Thyroid gland (tissue), 4 donors: ENCODE measurements at regions not wholly inside any gene's neighbourhood (a gene's known extent, or its start where the extent isn't known, plus 50 kb on each side); places are given as distances from the start of the nearest gene placed in this dataset.

Experiments
- DNase-seq, 2 donors: peaks; one replicate each; pipeline ENCODE4 v3.0.0-alpha.2; 2019
- H3K27ac ChIP-seq, 3 donors: fragments of 200-600 bp; sonication (generic); 1 replicate in 2 of 3; 2 replicates in 1 of 3; pipeline ENCODE4 v1.5.1; 2016 to 2019; ENCODE audit warnings: mild to moderate bottlenecking in 1 of 3, moderate library complexity in 1 of 3
- H3K27me3 ChIP-seq: fragments of 200-600 bp; sonication (generic); one replicate; pipeline ENCODE4 v1.5.1; 2019
- H3K36me3 ChIP-seq, 2 donors: fragments of 200-600 bp; sonication (generic); one replicate each; pipeline ENCODE4 v1.5.1; 2016 to 2019
- H3K4me1 ChIP-seq, 2 donors: fragments of 200-600 bp; sonication (generic); one replicate each; pipeline ENCODE4 v1.5.1; 2017 to 2019
- H3K4me3 ChIP-seq, 3 donors: fragments of 200-600 bp; sonication (generic); replicated peaks in 1 of 3; 1 replicate in 2 of 3; 2 replicates in 1 of 3; pipeline ENCODE4 v1.5.1; 2016; ENCODE audit warnings: mild to moderate bottlenecking in 1 of 3
- H3K9me3 ChIP-seq: fragments of 200-600 bp; sonication (generic); one replicate; pipeline ENCODE4 v1.5.1; 2017
- POLR2A ChIP-seq, 2 donors: fragments of 450-650 bp; IDR thresholded peaks; one replicate each; pipeline ENCODE4 v1.6.1; 2017; ENCODE audit warnings: antibody characterized with exemption in 2 of 2, mild to moderate bottlenecking in 2 of 2, moderate library complexity in 1 of 2
- WGBS, 2 donors: methylation state at CpG; one replicate each; pipeline ENCODE4 v1.1.5; 2017; 5-methylcytosine and 5-hydroxymethylcytosine counted together
- intact Hi-C: fragments of 100-400 bp; cut with DNase I; formaldehyde crosslinking; loops from one replicate; pipeline ENCODE4 v1.15.1; 2023
- TF ChIP-seq, protein P1 (sequence below), 6 experiments: fragments of 200-600 bp in 3 of 6; fragments of 450-650 bp in 3 of 6; sonication (generic) in 3 of 6; IDR thresholded peaks; one replicate each; pipeline ENCODE4 v1.5.1; 2016 to 2019; ENCODE audit warnings: antibody characterized with exemption in 6 of 6, mild to moderate bottlenecking in 2 of 6, inconsistent platforms in 1 of 6, moderate library complexity in 1 of 6

DNA sequence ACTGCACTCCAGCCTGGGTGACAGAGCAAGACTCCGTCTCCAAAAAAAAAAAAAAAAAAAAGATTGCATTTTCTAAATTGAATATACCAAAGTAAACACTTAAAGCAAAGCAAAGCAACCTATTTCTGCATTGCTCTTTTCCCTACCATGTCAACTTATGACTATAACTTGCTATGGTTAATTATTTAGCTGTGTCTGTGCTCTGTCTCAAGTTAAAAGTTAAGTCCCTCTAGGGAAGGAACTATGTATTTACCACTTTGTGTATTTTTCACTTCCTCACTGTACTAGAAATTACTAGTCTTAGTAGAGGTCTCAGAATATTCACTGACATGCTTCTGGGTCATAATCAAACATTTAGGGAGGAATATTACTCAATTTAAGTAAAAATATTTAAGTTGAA lies 711.7 kb upstream of the SOX9 start:
- Histone ChIP-seq H3K4me3 (no peak overlapping the region), H3K27me3 (no peaks in the 10 kb centered on the region), H3K27ac (no peak overlapping the region), H3K4me1 (no peaks in the 10 kb centered on the region), H3K9me3 (no peaks in the 10 kb centered on the region), H3K36me3 (no peaks in the 10 kb centered on the region)
- TF ChIP-seq POLR2A (IDR thresholded peaks at IDR 0.05), result no peak
- TF ChIP-seq, protein P1, sequence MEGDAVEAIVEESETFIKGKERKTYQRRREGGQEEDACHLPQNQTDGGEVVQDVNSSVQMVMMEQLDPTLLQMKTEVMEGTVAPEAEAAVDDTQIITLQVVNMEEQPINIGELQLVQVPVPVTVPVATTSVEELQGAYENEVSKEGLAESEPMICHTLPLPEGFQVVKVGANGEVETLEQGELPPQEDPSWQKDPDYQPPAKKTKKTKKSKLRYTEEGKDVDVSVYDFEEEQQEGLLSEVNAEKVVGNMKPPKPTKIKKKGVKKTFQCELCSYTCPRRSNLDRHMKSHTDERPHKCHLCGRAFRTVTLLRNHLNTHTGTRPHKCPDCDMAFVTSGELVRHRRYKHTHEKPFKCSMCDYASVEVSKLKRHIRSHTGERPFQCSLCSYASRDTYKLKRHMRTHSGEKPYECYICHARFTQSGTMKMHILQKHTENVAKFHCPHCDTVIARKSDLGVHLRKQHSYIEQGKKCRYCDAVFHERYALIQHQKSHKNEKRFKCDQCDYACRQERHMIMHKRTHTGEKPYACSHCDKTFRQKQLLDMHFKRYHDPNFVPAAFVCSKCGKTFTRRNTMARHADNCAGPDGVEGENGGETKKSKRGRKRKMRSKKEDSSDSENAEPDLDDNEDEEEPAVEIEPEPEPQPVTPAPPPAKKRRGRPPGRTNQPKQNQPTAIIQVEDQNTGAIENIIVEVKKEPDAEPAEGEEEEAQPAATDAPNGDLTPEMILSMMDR (IDR thresholded peaks at IDR 0.05), result no peak
- DNase-seq, result no peak
- intact Hi-C loops, result no loop called here
- 92 to 96% methylated on average over 1 of the region's 1 CpG for WGBS, 2 donors

DNA sequence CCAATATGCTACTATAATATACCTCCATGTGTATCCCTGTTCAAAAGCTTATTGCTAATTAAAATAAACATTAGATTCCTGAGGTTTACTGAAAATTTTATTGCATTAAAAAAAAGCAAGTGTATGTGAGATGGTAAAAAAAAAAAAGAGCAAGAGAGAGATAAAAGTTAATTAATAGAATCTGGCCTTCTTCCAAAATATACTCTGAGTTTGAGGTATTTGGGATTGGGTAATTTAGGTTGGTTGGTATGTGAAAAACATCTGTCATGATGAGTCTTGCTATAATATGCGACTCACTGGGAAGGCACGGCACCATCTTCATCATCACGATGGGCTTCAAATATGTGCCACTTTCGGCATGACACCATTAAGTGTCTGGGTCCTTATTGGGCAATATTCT lies 711.1 kb upstream of the SOX9 start:
- TF ChIP-seq, protein P1 (IDR thresholded peaks at IDR 0.05), result no peak
- TF ChIP-seq POLR2A (IDR thresholded peaks at IDR 0.05), result no peak
- Histone ChIP-seq H3K9me3 (no peaks in the 10 kb centered on the region), H3K36me3 (no peaks in the 10 kb centered on the region), H3K27ac (no peak overlapping the region), H3K4me3 (no peak overlapping the region), H3K27me3 (no peaks in the 10 kb centered on the region), H3K4me1 (no peaks in the 10 kb centered on the region)
- DNase-seq, result no peak
- WGBS, 2 donors, result 93% methylated on average over 4 of the region's 4 CpGs
- intact Hi-C loops, result no loop called here

DNA sequence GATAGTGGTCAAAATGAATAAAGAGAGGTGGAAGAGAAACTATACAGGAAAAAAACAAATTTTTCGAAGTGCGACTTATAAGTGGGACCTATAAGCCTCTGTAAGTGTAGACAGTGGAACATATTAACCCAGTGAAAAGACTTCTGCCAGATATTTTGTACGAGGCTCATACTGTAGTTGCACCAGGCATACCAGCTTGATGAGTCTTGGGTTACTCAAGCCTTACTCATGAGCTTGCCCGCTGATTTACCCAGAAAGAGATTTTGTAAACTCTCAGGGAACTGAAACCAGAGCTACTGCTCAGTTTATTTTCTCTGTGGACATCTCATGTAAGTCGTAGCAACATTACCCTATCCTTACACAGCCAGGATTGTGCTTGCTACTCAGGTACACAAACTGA lies 708.0 kb upstream of the SOX9 start:
- intact Hi-C loops, result no loop called here
- H3K4me3 ChIP-seq, result no peak overlapping the region
- H3K4me1 ChIP-seq, result no peaks in the 10 kb centered on the region
- no peaks in the 10 kb centered on the region for H3K27me3 ChIP-seq
- no peaks in the 10 kb centered on the region for H3K9me3 ChIP-seq
- TF ChIP-seq, protein P1 (IDR thresholded peaks at IDR 0.05), result no peak
- TF ChIP-seq POLR2A (IDR thresholded peaks at IDR 0.05), result no peak
- no peak overlapping the region for H3K27ac ChIP-seq
- DNase-seq, result no peak
- WGBS, 2 donors, result 77 to 85% methylated on average over 5 of the region's 5 CpGs
- H3K36me3 ChIP-seq, result no peaks in the 10 kb centered on the region

DNA sequence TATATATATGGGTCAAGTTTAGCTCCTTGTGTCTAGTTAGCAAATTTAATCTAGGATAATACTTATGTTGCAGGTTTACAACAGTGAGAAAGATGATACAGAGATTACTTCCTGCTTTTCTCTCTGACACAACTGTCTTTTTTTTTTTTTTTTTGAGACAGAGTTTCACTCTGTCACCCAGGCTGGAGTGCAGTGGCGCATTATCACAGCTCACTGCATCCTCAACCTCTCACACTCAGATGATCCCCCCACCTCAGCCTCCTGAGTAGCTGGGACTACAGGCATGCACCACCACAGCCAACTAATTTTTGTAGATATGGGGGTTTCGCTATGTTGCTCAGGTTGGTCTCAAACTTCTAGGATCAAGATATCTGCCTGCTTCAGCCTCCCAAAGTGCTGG lies 706.9 kb upstream of the SOX9 start:
- WGBS, 2 donors, result 93 to 97% methylated on average over 2 of the region's 2 CpGs
- Histone ChIP-seq H3K36me3 (no peaks in the 10 kb centered on the region), H3K9me3 (no peaks in the 10 kb centered on the region), H3K4me3 (no peak overlapping the region), H3K4me1 (no peaks in the 10 kb centered on the region), H3K27me3 (no peaks in the 10 kb centered on the region), H3K27ac (no peak overlapping the region)
- intact Hi-C loops, result no loop called here
- DNase-seq, result no peak
- TF ChIP-seq, protein P1 (IDR thresholded peaks at IDR 0.05), result no peak
- no peak for TF ChIP-seq POLR2A (IDR thresholded peaks at IDR 0.05)

DNA sequence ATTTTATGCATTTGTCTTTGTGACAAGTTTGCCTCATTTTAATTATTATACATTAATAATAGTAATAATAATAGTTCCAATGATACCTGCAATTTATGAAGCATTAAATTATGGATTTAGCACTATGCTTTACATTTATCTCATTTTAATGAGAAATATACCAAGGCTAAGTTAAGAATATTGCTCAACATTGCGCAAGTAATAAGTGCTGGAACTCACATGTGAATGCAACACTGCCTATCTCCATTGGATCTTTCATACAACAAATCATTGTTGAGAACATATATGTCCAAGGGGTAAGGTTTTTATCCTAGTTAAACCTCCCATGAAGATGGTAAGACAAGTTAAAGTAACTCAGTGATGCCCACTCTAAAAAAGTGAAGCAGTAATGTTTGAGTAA lies 703.7 kb upstream of the SOX9 start:
- Histone ChIP-seq H3K4me1 (no peaks in the 10 kb centered on the region), H3K27ac (no peak overlapping the region), H3K27me3 (no peaks in the 10 kb centered on the region), H3K36me3 (no peaks in the 10 kb centered on the region), H3K9me3 (no peaks in the 10 kb centered on the region), H3K4me3 (no peak overlapping the region)
- DNase-seq, result no peak
- intact Hi-C loops, result no loop called here
- no peak for TF ChIP-seq POLR2A (IDR thresholded peaks at IDR 0.05)
- TF ChIP-seq, protein P1 (IDR thresholded peaks at IDR 0.05), result no peak
- WGBS, 2 donors, result 88 to 98% methylated on average over 1 of the region's 1 CpG
